ENCODE measurements at regions not wholly inside any gene's neighbourhood (a gene's known extent, or its start where the extent isn't known, plus 50 kb on each side); places are given as distances from the start of the nearest gene placed in this dataset.

DNA sequence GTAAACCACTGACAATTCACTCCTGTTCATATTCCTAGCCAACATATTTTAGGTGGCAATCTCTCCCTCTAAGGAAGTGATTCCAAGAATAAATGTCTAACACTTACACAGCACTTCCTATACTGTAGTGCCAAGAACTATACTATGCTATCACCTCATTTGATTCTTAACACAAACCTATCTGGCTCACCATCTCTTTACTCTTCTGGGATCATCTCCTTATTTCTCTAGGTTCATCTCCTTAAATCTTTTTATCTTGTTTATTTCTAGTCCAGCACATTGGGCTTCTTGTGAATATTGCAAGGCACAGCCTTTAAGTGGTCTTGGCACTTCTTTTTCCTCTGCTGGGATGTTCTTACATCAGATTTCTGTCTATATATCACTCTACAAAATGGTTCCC is 366.3 kb downstream of the SLITRK6 start:
- H3K27me3 ChIP-seq (ENCODE audit: control insufficient read depth in 1 of 2, insufficient read depth in 2 of 2, low read length in 2 of 2): no peaks in the 10 kb centered on the region
- no peak overlapping the region for H3K27ac ChIP-seq (ENCODE audit: low read length)
- H3K9me3 ChIP-seq (ENCODE audit: control insufficient read depth in 2 of 2, low read length in 2 of 2): no peaks in the 10 kb centered on the region
- H3K4me3 ChIP-seq (ENCODE audit: low read length in 2 of 2): no peak overlapping the region
- H3K36me3 ChIP-seq (ENCODE audit: control insufficient read depth in 2 of 2, insufficient read depth in 2 of 2, low read length in 2 of 2): no peaks in the 10 kb centered on the region
- H3K4me1 ChIP-seq (ENCODE audit: control insufficient read depth, insufficient read depth, low read length): no peaks in the 10 kb centered on the region
- H3K9ac ChIP-seq (ENCODE audit: low read length in 2 of 2): no peak overlapping the region

DNA sequence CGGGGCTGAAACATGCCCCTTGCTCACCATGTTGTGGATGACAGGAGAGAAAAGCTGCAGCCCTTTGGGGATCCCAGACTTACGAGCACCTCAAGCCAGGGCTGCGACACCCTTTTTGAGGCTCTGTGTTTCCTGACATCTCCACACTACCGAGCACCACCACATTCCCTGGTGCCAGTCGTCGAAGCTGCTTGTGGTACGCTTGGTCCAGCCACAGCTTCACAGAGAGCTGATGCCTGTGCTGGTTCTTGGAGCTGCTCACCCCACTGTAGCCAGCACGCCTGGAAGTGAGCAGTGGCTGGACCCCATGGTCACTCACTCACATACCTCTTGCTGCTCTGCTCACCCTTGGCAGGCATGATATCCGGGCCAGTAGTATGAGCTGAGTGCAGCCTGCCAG is 367.5 kb downstream of the SLITRK6 start:
- no peak overlapping the region for H3K9ac ChIP-seq (ENCODE audit: low read length in 2 of 2)
- H3K4me3 ChIP-seq (ENCODE audit: low read length in 2 of 2): no peak overlapping the region
- H3K27me3 ChIP-seq (ENCODE audit: control insufficient read depth in 1 of 2, insufficient read depth in 2 of 2, low read length in 2 of 2): no peaks in the 10 kb centered on the region
- H3K9me3 ChIP-seq (ENCODE audit: control insufficient read depth in 2 of 2, low read length in 2 of 2): no peaks in the 10 kb centered on the region
- H3K27ac ChIP-seq (ENCODE audit: low read length): no peak overlapping the region
- H3K36me3 ChIP-seq (ENCODE audit: control insufficient read depth in 2 of 2, insufficient read depth in 2 of 2, low read length in 2 of 2): no peaks in the 10 kb centered on the region
- no peaks in the 10 kb centered on the region for H3K4me1 ChIP-seq (ENCODE audit: control insufficient read depth, insufficient read depth, low read length)

DNA sequence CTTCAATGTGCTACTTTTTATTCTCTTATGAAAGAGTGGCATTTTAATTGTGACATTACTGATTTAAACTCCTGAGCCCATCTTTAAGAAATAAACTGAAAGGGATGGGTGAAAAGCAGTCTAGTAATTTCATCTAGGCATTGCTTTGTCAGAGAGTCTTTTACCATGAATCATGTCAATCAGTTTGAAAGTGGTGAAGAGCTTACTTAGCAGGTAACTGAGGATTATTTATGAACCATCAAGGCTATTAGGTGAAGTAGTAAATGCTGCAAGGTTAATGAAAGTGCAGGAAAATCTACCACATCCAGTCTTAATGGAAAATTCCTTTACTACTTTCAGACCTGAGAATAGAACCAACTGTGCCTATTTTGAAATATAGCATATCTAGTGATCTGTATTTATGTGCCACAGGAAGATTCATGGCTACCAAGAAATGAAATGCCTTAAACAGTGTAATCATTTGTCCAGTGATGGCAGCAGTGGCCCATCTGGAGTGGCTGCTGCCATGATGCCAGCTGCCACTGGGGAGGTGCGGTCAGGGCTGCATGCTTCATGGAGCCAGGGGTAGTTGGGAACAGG is 368.9 kb downstream of the SLITRK6 start:
- H3K9me3 ChIP-seq (ENCODE audit: control insufficient read depth in 2 of 2, low read length in 2 of 2): no peaks in the 10 kb centered on the region
- H3K27ac ChIP-seq (ENCODE audit: low read length): no peak overlapping the region
- no peaks in the 10 kb centered on the region for H3K4me1 ChIP-seq (ENCODE audit: control insufficient read depth, insufficient read depth, low read length)
- H3K9ac ChIP-seq (ENCODE audit: low read length in 2 of 2): no peak overlapping the region
- no peak overlapping the region for H3K4me3 ChIP-seq (ENCODE audit: low read length in 2 of 2)
- no peaks in the 10 kb centered on the region for H3K36me3 ChIP-seq (ENCODE audit: control insufficient read depth in 2 of 2, insufficient read depth in 2 of 2, low read length in 2 of 2)
- H3K27me3 ChIP-seq (ENCODE audit: control insufficient read depth in 1 of 2, insufficient read depth in 2 of 2, low read length in 2 of 2): no peaks in the 10 kb centered on the region

DNA sequence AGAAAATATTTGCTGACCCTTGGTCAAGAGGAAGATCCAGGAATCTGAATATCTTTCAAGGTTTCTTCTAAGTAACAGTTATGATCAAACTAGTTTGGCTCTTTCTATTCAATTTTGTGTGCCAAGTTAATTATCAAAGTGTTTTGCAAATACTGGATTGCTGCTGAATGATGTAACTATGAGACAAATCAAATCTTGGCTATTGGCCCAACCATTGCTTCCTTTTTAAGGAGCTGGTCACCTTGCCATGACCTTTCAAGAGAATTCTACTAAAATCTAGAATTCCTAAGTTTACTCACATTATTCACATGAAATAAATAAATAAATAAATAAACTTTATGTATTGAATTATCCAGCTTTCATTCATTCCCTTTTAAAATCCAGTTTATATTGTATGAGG is 371.8 kb downstream of the SLITRK6 start:
- Histone ChIP-seq H3K4me1 (ENCODE audit: control insufficient read depth, insufficient read depth, low read length) (no peaks in the 10 kb centered on the region), H3K36me3 (ENCODE audit: control insufficient read depth in 2 of 2, insufficient read depth in 2 of 2, low read length in 2 of 2) (no peaks in the 10 kb centered on the region), H3K27ac (ENCODE audit: low read length) (no peak overlapping the region), H3K9me3 (ENCODE audit: control insufficient read depth in 2 of 2, low read length in 2 of 2) (no peaks in the 10 kb centered on the region), H3K27me3 (ENCODE audit: control insufficient read depth in 1 of 2, insufficient read depth in 2 of 2, low read length in 2 of 2) (no peaks in the 10 kb centered on the region), H3K9ac (ENCODE audit: low read length in 2 of 2) (no peak overlapping the region), H3K4me3 (ENCODE audit: low read length in 2 of 2) (no peak overlapping the region)

GRCh38 chr13:85420136-85420535 is 379.1 kb downstream of the SLITRK6 start:
- Histone ChIP-seq H3K36me3 (ENCODE audit: control insufficient read depth in 2 of 2, insufficient read depth in 2 of 2, low read length in 2 of 2) (no peaks in the 10 kb centered on the region), H3K9ac (ENCODE audit: low read length in 2 of 2) (no peak overlapping the region), H3K9me3 (ENCODE audit: control insufficient read depth in 2 of 2, low read length in 2 of 2) (no peaks in the 10 kb centered on the region), H3K27me3 (ENCODE audit: control insufficient read depth in 1 of 2, insufficient read depth in 2 of 2, low read length in 2 of 2) (no peaks in the 10 kb centered on the region), H3K4me1 (ENCODE audit: control insufficient read depth, insufficient read depth, low read length) (no peaks in the 10 kb centered on the region), H3K4me3 (ENCODE audit: low read length in 2 of 2) (no peak overlapping the region), H3K27ac (ENCODE audit: low read length) (no peak overlapping the region)

GRCh38 chr13:85419611-85420010 is 379.6 kb downstream of the SLITRK6 start:
- no peak overlapping the region for H3K27ac ChIP-seq (ENCODE audit: low read length)
- H3K36me3 ChIP-seq (ENCODE audit: control insufficient read depth in 2 of 2, insufficient read depth in 2 of 2, low read length in 2 of 2): no peaks in the 10 kb centered on the region
- no peaks in the 10 kb centered on the region for H3K9me3 ChIP-seq (ENCODE audit: control insufficient read depth in 2 of 2, low read length in 2 of 2)
- no peaks in the 10 kb centered on the region for H3K4me1 ChIP-seq (ENCODE audit: control insufficient read depth, insufficient read depth, low read length)
- H3K27me3 ChIP-seq (ENCODE audit: control insufficient read depth in 1 of 2, insufficient read depth in 2 of 2, low read length in 2 of 2): no peaks in the 10 kb centered on the region
- no peak overlapping the region for H3K4me3 ChIP-seq (ENCODE audit: low read length in 2 of 2)
- H3K9ac ChIP-seq (ENCODE audit: low read length in 2 of 2): no peak overlapping the region

DNA sequence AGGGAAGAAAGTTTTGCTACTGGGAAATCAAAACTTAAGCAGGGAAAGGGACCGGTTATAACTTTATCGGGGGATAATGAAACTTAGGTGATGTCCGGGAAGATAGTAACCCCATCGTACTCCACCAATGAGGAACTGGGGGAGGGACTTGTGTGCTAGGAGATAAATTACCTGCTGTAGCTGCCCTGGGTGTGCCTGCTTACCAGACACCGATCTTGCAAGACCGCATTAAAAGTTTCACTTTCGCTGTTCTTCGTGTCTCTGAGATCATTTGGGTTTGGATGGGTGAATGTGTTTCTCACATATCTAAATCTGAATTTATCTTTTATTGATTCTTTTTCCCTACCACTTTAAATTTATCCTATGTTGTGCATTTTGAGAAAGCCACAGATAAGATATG is 381.4 kb downstream of the SLITRK6 start:
- Histone ChIP-seq H3K9ac (ENCODE audit: low read length in 2 of 2) (no peak overlapping the region), H3K9me3 (ENCODE audit: control insufficient read depth in 2 of 2, low read length in 2 of 2) (no peaks in the 10 kb centered on the region), H3K27me3 (ENCODE audit: control insufficient read depth in 1 of 2, insufficient read depth in 2 of 2, low read length in 2 of 2) (no peaks in the 10 kb centered on the region), H3K4me1 (ENCODE audit: control insufficient read depth, insufficient read depth, low read length) (no peaks in the 10 kb centered on the region), H3K36me3 (ENCODE audit: control insufficient read depth in 2 of 2, insufficient read depth in 2 of 2, low read length in 2 of 2) (no peaks in the 10 kb centered on the region), H3K4me3 (ENCODE audit: low read length in 2 of 2) (no peak overlapping the region), H3K27ac (ENCODE audit: low read length) (no peak overlapping the region)

- H3K27ac ChIP-seq (ENCODE audit: low read length): no peak overlapping the region
- H3K4me1 ChIP-seq (ENCODE audit: control insufficient read depth, insufficient read depth, low read length): no peaks in the 10 kb centered on the region
- H3K9ac ChIP-seq (ENCODE audit: low read length in 2 of 2): no peak overlapping the region
- no peaks in the 10 kb centered on the region for H3K9me3 ChIP-seq (ENCODE audit: control insufficient read depth in 2 of 2, low read length in 2 of 2)
- no peak overlapping the region for H3K4me3 ChIP-seq (ENCODE audit: low read length in 2 of 2)
- no peaks in the 10 kb centered on the region for H3K36me3 ChIP-seq (ENCODE audit: control insufficient read depth in 2 of 2, insufficient read depth in 2 of 2, low read length in 2 of 2)
- H3K27me3 ChIP-seq (ENCODE audit: control insufficient read depth in 1 of 2, insufficient read depth in 2 of 2, low read length in 2 of 2): no peaks in the 10 kb centered on the region
Observed at GRCh38 chr13:85413664-85414063, 385.6 kb downstream of the SLITRK6 start.

- H3K4me1 ChIP-seq (ENCODE audit: control insufficient read depth, insufficient read depth, low read length): no peaks in the 10 kb centered on the region
- no peak overlapping the region for H3K4me3 ChIP-seq (ENCODE audit: low read length in 2 of 2)
- H3K9ac ChIP-seq (ENCODE audit: low read length in 2 of 2): no peak overlapping the region
- no peaks in the 10 kb centered on the region for H3K36me3 ChIP-seq (ENCODE audit: control insufficient read depth in 2 of 2, insufficient read depth in 2 of 2, low read length in 2 of 2)
- no peaks in the 10 kb centered on the region for H3K27me3 ChIP-seq (ENCODE audit: control insufficient read depth in 1 of 2, insufficient read depth in 2 of 2, low read length in 2 of 2)
- no peak overlapping the region for H3K27ac ChIP-seq (ENCODE audit: low read length)
- H3K9me3 ChIP-seq (ENCODE audit: control insufficient read depth in 2 of 2, low read length in 2 of 2): no peaks in the 10 kb centered on the region
Observed at GRCh38 chr13:85412448-85412847, 386.8 kb downstream of the SLITRK6 start.

DNA sequence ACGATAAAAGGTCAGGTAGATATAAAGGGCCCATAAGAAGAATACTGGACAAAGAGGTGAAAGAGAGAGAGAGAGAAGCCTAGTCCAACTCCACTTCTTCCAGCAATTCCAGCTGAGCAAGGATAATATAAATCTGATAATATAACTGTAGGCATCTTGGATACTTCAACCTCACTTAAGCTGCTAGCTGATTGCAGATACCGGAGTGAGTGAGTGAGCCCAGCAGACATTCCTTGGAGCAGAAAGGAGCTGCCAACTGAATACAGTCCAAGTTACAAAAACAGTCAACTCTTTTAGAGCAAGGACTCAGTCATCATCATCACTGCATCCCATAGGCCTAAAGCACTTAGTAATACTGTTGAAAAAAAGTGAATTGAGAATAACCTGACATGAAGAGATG is 387.6 kb downstream of the SLITRK6 start:
- Histone ChIP-seq H3K9me3 (ENCODE audit: control insufficient read depth in 2 of 2, low read length in 2 of 2) (no peaks in the 10 kb centered on the region), H3K4me3 (ENCODE audit: low read length in 2 of 2) (no peak overlapping the region), H3K4me1 (ENCODE audit: control insufficient read depth, insufficient read depth, low read length) (no peaks in the 10 kb centered on the region), H3K36me3 (ENCODE audit: control insufficient read depth in 2 of 2, insufficient read depth in 2 of 2, low read length in 2 of 2) (no peaks in the 10 kb centered on the region), H3K9ac (ENCODE audit: low read length in 2 of 2) (no peak overlapping the region), H3K27me3 (ENCODE audit: control insufficient read depth in 1 of 2, insufficient read depth in 2 of 2, low read length in 2 of 2) (no peaks in the 10 kb centered on the region), H3K27ac (ENCODE audit: low read length) (no peak overlapping the region)

DNA sequence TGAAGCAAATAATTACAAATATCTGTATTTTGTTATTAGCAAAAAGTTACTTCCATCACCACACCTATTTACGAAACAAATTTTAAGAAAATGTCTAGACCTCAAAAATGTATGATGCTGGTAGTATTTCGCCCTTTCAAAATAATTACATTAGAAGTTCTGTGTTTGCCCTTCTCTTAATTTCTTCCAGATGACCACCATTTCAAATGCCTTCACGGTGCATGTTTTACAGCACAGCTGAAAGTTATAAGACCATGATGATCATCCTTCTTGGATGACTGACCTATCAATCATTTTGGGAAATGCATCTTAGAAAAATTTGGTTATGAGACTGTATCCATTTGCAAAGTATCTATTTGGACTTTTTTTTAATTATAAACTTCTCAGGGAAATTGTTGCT is 390.8 kb downstream of the SLITRK6 start:
- no peak overlapping the region for H3K27ac ChIP-seq (ENCODE audit: low read length)
- no peaks in the 10 kb centered on the region for H3K36me3 ChIP-seq (ENCODE audit: control insufficient read depth in 2 of 2, insufficient read depth in 2 of 2, low read length in 2 of 2)
- no peak overlapping the region for H3K4me3 ChIP-seq (ENCODE audit: low read length in 2 of 2)
- H3K9me3 ChIP-seq (ENCODE audit: control insufficient read depth in 2 of 2, low read length in 2 of 2): no peaks in the 10 kb centered on the region
- no peak overlapping the region for H3K9ac ChIP-seq (ENCODE audit: low read length in 2 of 2)
- no peaks in the 10 kb centered on the region for H3K4me1 ChIP-seq (ENCODE audit: control insufficient read depth, insufficient read depth, low read length)
- no peaks in the 10 kb centered on the region for H3K27me3 ChIP-seq (ENCODE audit: control insufficient read depth in 1 of 2, insufficient read depth in 2 of 2, low read length in 2 of 2)

All from stomach smooth muscle (tissue), 2 donors.